ENCODE measurements at regions not wholly inside any gene's neighbourhood (a gene's known extent, or its start where the extent isn't known, plus 50 kb on each side); places are given as distances from the start of the nearest gene placed in this dataset.

GRCh38 chr16:73337373-73338296 lies 289.7 kb upstream of the ZFHX3 start:
- no peaks in the 10 kb centered on the region for H3K4me1 ChIP-seq
- no peaks in the 10 kb centered on the region for H3K9me3 ChIP-seq
- intact Hi-C loops (cut with DNase I), result no loop called here
- no peak overlapping the region for H3K27ac ChIP-seq
- no peak overlapping the region for H3K4me3 ChIP-seq
- no peak for TF ChIP-seq POLR2A (IDR thresholded peaks at IDR 0.05)
- no peak for TF ChIP-seq POLR2AphosphoS5 (IDR thresholded peaks at IDR 0.05; ENCODE audit: insufficient read depth in 1 of 2, low read depth in 1 of 2)
- no peak for TF ChIP-seq CTCF (IDR thresholded peaks at IDR 0.05)
- no peaks in the 10 kb centered on the region for H3K36me3 ChIP-seq
- no peaks in the 10 kb centered on the region for H3K27me3 ChIP-seq
- no peak for DNase-seq (ENCODE audit: extremely low spot score in 2 of 2)

- no peak for DNase-seq (ENCODE audit: extremely low spot score in 2 of 2)
- Histone ChIP-seq H3K27ac (no peak overlapping the region), H3K4me3 (no peak overlapping the region), H3K4me1 (no peaks in the 10 kb centered on the region), H3K27me3 (no peaks in the 10 kb centered on the region), H3K9me3 (no peaks in the 10 kb centered on the region), H3K36me3 (no peaks in the 10 kb centered on the region)
- intact Hi-C loops (cut with DNase I), result no loop called here
- TF ChIP-seq CTCF (IDR thresholded peaks at IDR 0.05), result no peak
- TF ChIP-seq POLR2A (IDR thresholded peaks at IDR 0.05), result no peak
- TF ChIP-seq POLR2AphosphoS5 (IDR thresholded peaks at IDR 0.05; ENCODE audit: insufficient read depth in 1 of 2, low read depth in 1 of 2), result no peak
These were observed 281.7 kb upstream of the ZFHX3 start for GRCh38 chr16:73329358-73330286.

- Histone ChIP-seq H3K4me3 (no peak overlapping the region), H3K9me3 (no peaks in the 10 kb centered on the region), H3K27me3 (no peaks in the 10 kb centered on the region), H3K36me3 (no peaks in the 10 kb centered on the region), H3K4me1 (no peaks in the 10 kb centered on the region), H3K27ac (no peak overlapping the region)
- TF ChIP-seq POLR2AphosphoS5 (IDR thresholded peaks at IDR 0.05; ENCODE audit: insufficient read depth in 1 of 2, low read depth in 1 of 2) (no peak), CTCF (IDR thresholded peaks at IDR 0.05) (no peak), POLR2A (IDR thresholded peaks at IDR 0.05) (no peak)
- no peak for DNase-seq (ENCODE audit: extremely low spot score in 2 of 2)
- intact Hi-C loops (cut with DNase I), result no loop called here
These were observed 279.0 kb upstream of the ZFHX3 start for GRCh38 chr16:73326770-73327470.

- no peaks in the 10 kb centered on the region for H3K36me3 ChIP-seq
- no peaks in the 10 kb centered on the region for H3K4me1 ChIP-seq
- no peak for DNase-seq (ENCODE audit: extremely low spot score in 2 of 2)
- H3K27me3 ChIP-seq, result no peaks in the 10 kb centered on the region
- no peaks in the 10 kb centered on the region for H3K9me3 ChIP-seq
- no peak overlapping the region for H3K4me3 ChIP-seq
- intact Hi-C loops (cut with DNase I), result no loop called here
- TF ChIP-seq CTCF (IDR thresholded peaks at IDR 0.05) (no peak), POLR2AphosphoS5 (IDR thresholded peaks at IDR 0.05; ENCODE audit: insufficient read depth in 1 of 2, low read depth in 1 of 2) (no peak), POLR2A (IDR thresholded peaks at IDR 0.05) (no peak)
- H3K27ac ChIP-seq, result no peak overlapping the region
These were observed 278.3 kb upstream of the ZFHX3 start for GRCh38 chr16:73326221-73326620.

All from vagina (tissue), 2 donors.